ENCODE measurements at regions not wholly inside any gene's neighbourhood (a gene's known extent, or its start where the extent isn't known, plus 50 kb on each side); places are given as distances from the start of the nearest gene placed in this dataset.
A peak's percentile ranks its signal among the peaks of the same experiment; 100 is the strongest.

- DNase-seq, result peak; percentile 91
Observed at GRCh38 chr2:2848621-2849333, 517.7 kb upstream of the MYT1L start.

DNA sequence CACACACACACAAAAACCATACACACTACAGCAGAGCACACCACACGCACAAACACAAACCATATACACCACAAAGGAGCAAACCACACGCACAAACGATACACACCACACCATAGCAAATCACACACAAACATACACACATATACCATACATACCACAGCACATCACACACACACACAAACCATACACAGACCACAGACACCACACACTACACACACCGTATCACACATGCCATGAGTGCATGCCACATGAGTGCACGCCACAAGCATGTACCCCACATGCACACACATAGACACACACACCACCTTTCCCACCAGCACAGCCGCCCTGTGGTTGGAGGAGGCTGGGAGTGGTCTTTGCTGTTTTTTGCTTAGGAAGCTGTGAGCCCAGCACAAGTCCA is 517.1 kb upstream of the MYT1L start:
- DNase-seq, result no peak

DNA sequence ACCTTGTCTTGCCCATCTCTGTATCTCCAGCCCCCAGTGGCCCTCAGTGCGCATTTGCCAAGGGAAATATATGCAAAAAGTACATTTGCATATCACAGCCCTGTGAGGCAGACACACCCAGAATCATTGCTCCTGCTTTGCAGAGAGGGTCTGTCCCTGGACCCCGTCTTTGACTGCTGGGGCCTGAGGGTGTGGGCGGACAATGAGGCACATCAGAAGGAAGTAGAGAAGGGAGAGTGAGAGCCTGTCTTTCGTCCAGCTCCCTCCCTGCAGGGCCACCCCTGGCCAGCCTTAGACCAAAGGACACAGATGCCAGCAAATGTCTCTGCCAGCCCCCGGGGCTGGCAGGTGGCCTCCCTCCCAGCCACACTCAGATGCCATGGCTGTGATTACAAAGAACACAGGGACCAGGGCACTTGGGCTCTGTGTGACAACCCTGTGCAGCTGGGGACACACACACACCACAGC is 516.2 kb upstream of the MYT1L start:
- peak; percentile 67 for DNase-seq

GRCh38 chr2:2846332-2847208 is 515.5 kb upstream of the MYT1L start:
- peak; percentile 94 for DNase-seq

DNA sequence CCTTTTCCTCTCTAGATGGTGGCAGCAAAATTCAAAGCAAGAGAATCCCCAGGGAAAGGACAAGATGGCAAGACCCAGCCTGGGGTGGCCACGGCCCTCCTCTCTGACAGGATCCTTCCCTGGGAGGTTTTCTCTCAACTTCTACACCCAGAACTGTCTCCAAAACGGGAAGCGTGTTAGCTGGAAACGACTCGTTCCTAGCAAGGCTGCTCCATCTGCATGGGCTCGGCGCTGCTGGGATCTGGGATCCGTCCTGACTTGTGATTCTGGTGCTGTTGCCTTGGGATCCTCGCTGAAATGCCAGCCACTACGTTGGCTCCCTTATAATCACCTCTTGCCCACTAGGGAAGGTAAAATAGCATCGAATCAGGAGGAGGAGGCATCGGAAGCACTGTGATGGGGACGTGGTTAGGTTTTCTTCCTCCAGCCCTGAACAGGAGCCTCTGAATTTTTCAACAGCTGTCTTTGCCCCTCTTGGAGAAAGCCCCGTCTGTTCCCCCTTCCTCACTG is 514.8 kb upstream of the MYT1L start:
- DNase-seq, result no peak

GRCh38 chr2:2845267-2845666 is 514.2 kb upstream of the MYT1L start:
- DNase-seq, result no peak

GRCh38 chr2:2843969-2844548 is 513.0 kb upstream of the MYT1L start:
- no peak for DNase-seq

DNA sequence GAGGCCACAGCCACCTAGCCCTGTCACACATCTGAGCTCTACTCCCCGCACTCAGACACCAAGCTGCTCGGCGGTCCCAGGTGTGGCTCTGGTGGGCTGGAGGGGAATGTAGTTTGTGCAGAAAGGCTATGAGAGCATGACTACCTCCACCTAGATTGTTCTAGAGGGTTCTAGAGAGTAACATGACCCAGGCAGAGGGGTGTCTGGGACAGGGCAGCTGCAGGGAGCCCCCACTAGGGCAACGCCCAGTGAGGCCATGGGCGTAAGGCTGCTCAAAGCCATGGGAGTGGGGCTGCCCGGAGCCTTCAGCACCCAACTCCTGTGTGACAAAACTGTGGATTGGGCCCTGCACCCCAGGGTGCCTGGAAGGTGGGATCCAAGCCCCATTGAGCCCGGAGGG is 511.4 kb upstream of the MYT1L start:
- no peak for DNase-seq

DNA sequence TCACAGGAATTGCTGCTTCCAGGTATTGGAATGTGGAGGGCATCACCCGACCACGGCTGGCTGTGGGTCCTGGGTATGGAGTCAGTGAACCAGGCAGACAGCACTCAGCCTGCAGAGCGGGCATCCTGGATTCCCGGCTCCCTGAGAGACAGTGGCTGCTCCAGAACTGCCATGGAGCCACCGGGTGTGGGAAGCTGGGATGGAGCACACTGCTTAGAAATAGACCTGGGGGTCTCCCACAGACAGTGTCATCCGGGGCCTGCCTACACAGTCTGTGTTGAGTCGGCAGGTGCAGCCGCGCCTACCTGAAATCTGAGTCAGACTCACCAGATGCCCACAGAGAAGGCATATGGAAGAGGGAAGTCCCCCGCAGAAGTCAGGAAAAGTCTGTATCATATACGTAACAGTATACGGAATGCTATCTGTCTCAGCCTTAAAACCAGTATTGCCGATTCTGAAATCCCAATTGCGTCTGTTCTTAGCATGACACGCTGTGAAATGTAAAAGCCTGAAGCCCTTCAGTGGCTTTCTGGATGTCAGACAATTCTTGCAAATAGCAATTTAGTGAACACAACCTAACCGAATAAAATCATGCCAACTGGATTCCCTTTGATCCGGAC is 509.7 kb upstream of the MYT1L start:
- no peak for DNase-seq

- peak; percentile 82 for DNase-seq
Observed at GRCh38 chr2:2839782-2840531, 508.9 kb upstream of the MYT1L start.

DNA sequence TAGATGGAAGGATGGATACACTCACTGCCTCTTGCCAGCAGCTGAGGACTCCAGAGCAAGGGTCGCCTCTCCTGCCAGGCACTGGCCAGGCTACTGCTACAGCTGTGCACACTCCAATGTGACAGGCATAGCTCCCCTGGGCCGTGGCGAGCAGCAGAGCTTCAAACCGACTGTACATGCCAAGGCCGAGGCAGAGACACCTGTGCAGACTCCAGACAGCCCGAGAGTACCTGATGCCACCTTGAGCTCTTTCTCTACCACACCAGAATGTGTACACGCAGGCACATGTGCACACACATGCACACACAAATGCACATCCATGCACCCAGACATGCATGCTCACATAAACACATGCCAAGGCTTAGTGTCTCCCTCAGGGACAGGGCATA is 508.3 kb upstream of the MYT1L start:
- DNase-seq, result no peak

GRCh38 chr2:2838548-2838845 is 507.4 kb upstream of the MYT1L start:
- DNase-seq, result no peak

GRCh38 chr2:2837746-2838547 is 506.9 kb upstream of the MYT1L start:
- DNase-seq, result no peak

DNA sequence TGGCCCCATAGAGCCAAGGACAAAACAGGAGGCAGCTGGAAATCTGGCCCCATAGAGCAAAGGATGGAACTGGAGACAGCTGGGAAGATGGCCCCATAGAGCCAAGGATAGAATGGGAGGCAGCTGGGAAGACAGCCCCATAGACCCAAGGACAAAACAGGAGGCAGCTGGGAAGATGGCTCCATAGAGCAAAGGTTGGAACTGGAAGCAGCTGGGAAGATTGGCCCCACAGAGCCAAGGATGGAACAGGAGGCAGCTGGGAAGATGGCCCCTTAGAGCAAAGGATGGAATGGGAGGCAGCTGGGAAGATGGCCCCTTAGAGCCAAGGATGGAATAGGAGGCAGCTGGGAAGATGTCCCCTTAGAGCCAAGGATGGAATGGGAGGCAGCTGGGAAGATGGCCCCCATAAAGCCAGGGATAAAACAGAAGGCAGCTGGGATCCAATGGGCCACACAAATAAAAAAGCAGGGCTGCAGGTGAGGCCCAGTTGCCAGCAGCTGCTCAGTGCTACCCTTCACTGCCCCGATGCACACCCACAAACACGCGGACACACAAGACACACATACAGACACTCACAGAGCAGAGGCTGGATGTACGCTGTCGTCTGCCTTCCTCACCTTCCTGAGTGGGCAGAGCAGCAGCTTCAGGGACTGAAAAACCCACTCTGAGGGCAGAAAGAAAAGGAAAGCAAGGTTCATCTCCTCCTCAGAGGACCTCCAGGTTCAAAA is 505.4 kb upstream of the MYT1L start:
- no peak for DNase-seq

GRCh38 chr2:2834516-2835254 is 503.6 kb upstream of the MYT1L start:
- DNase-seq, result peak; percentile 44

DNA sequence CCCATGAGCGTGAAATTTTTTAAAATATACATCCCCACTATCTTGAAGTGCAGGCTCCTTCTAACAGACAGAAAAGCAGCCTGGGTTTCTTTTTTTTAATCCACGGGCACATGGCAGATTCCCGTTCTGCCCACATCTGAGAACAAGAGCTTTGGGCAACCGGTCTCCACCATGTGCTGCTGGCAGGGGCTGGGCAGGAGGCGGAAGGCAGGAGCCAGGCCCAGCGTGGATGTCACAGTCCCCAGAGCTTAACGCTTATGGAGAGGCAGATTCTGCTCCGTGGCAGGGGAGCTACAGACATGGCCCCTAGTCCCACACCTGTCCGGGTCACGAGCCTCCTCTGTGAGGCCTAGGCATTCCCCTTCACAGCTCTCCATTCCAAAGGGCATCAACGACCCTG is 503.0 kb upstream of the MYT1L start:
- no peak for DNase-seq

- DNase-seq, result no peak
Observed at GRCh38 chr2:2832657-2833056, 501.6 kb upstream of the MYT1L start.

DNA sequence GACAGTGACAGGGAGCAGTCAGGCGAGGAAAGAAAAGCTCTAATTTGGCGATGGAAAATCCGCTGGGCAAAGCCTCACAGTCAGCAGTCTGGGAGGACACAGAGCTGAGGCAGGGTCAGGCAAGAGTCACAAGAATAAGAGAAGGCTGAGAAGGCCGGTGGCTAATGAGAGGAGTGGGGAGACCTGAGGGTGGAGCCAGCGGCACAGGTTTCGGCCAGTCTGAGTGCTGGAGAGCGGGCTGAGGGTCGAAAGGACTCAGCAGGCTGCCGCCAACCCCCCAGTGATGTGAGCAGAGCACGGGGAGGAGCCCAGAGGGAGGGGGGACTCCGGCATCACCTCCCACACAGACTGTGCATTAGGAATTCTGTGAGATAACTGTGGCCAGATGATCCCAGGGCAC is 500.6 kb upstream of the MYT1L start:
- no peak for DNase-seq

GRCh38 chr2:2830576-2830975 is 499.5 kb upstream of the MYT1L start:
- DNase-seq, result no peak

Measured in tongue (tissue), 1 donor.